ENCODE measurements at regions not wholly inside any gene's neighbourhood (a gene's known extent, or its start where the extent isn't known, plus 50 kb on each side); places are given as distances from the start of the nearest gene placed in this dataset.

- TF ChIP-seq CTCF (IDR thresholded peaks at IDR 0.05) (no peak), POLR2AphosphoS5 (IDR thresholded peaks at IDR 0.05) (no peak)
Measured at GRCh38 chr7:85509476-85509875, 322.6 kb upstream of the SEMA3D start.

All from breast epithelium (tissue), 3 donors.